ENCODE measurements at regions not wholly inside any gene's neighbourhood (a gene's known extent, or its start where the extent isn't known, plus 50 kb on each side); places are given as distances from the start of the nearest gene placed in this dataset.

DNA sequence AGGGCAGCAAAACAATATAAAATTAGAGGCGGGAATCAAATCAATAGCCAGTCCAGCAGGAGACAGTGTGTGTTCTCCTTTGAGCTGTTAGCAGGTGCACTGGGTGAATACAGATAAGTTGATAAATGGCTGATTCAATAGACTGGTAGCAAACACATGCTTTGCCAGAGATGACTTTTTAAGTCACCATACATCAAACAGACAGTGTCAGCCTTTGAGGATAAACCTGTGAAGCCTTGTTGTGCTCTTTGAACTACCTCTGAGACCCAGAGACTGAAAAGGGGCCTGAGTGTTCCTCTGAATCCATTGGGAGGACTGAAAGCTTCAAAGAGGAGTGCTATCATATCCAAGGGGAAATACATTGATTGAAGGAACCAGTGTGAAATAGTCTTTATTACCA lies 301.9 kb downstream of the RASEF start:
- H3K27ac ChIP-seq (ENCODE audit: low read depth, low read length, poor library complexity, severe bottlenecking) = no peak overlapping the region
- intact Hi-C loops (cut with micrococcal nuclease; ENCODE audit: unreplicated experiment) = no loop called here
- H3K36me3 ChIP-seq (ENCODE audit: insufficient read depth, low read length, poor library complexity, severe bottlenecking) = no peaks in the 10 kb centered on the region
- no peak overlapping the region for H3K4me3 ChIP-seq (ENCODE audit: low read depth, low read length, poor library complexity, severe bottlenecking)
- no peaks in the 10 kb centered on the region for H3K4me1 ChIP-seq (ENCODE audit: insufficient read depth, low read length, poor library complexity, severe bottlenecking)
- peaks cover 26% of the 10 kb centered on the region for H3K27me3 ChIP-seq (replicated peaks; ENCODE audit: insufficient read depth, low read depth, low read length, poor library complexity)
- ChIA-PET CTCF (no interaction called here), POLR2A (ENCODE audit: low non-redundant PET) (no interaction called here)
- no TSS peak for BruUV-seq (replicated peaks)
- no peak for TF ChIP-seq EZH2 (IDR thresholded peaks at IDR 0.05; ENCODE audit: borderline replicate concordance, low read depth, low read length, poor library complexity, severe bottlenecking)
- TF ChIP-seq, protein P1, sequence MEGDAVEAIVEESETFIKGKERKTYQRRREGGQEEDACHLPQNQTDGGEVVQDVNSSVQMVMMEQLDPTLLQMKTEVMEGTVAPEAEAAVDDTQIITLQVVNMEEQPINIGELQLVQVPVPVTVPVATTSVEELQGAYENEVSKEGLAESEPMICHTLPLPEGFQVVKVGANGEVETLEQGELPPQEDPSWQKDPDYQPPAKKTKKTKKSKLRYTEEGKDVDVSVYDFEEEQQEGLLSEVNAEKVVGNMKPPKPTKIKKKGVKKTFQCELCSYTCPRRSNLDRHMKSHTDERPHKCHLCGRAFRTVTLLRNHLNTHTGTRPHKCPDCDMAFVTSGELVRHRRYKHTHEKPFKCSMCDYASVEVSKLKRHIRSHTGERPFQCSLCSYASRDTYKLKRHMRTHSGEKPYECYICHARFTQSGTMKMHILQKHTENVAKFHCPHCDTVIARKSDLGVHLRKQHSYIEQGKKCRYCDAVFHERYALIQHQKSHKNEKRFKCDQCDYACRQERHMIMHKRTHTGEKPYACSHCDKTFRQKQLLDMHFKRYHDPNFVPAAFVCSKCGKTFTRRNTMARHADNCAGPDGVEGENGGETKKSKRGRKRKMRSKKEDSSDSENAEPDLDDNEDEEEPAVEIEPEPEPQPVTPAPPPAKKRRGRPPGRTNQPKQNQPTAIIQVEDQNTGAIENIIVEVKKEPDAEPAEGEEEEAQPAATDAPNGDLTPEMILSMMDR (conservative IDR thresholded peaks at IDR 0.05; ENCODE audit: low read depth, low read length) = no peak
- H3K9me3 ChIP-seq (ENCODE audit: low read depth, low read length, poor library complexity, severe bottlenecking) = no peaks in the 10 kb centered on the region
- DNase-seq (ENCODE audit: low spot score) = no peak

DNA sequence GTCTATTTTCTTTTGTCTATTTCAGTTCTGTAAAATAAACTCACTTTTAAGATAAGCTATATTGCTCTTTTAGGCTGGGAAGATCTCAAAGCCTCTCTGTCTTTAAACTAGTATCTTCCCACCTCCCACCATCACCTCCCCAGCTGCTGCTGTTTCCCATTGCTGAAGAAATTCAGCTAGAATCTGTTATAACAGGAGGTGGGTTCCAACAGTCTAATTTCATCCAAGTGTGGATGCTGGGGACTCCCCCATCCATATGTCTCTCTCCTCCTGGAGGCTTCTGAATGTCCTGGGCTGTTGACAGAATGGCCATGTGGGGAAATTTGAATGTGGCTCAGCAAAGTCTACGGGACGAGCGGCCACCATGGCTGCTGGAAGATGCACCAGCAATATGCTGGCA lies 301.0 kb downstream of the RASEF start:
- DNase-seq (ENCODE audit: low spot score) = no peak
- Histone ChIP-seq H3K36me3 (ENCODE audit: insufficient read depth, low read length, poor library complexity, severe bottlenecking) (no peaks in the 10 kb centered on the region), H3K27me3 (replicated peaks; ENCODE audit: insufficient read depth, low read depth, low read length, poor library complexity) (peaks cover 26% of the 10 kb centered on the region), H3K4me1 (ENCODE audit: insufficient read depth, low read length, poor library complexity, severe bottlenecking) (no peaks in the 10 kb centered on the region), H3K27ac (ENCODE audit: low read depth, low read length, poor library complexity, severe bottlenecking) (no peak overlapping the region), H3K9me3 (ENCODE audit: low read depth, low read length, poor library complexity, severe bottlenecking) (no peaks in the 10 kb centered on the region), H3K4me3 (ENCODE audit: low read depth, low read length, poor library complexity, severe bottlenecking) (no peak overlapping the region)
- ChIA-PET POLR2A (ENCODE audit: low non-redundant PET) (no interaction called here), CTCF (interaction anchor here (0.5 kb wide), 1 partner anchor 1158 kb away, joined by 3 read pairs; no protein-coding TSS in a partner anchor)
- TF ChIP-seq, protein P1 (conservative IDR thresholded peaks at IDR 0.05; ENCODE audit: low read depth, low read length) = no peak
- no peak for TF ChIP-seq EZH2 (IDR thresholded peaks at IDR 0.05; ENCODE audit: borderline replicate concordance, low read depth, low read length, poor library complexity, severe bottlenecking)
- intact Hi-C loops (cut with micrococcal nuclease; ENCODE audit: unreplicated experiment) = no loop called here
- no TSS peak for BruUV-seq (replicated peaks)

GRCh38 chr9:82763656-82764055 lies 299.3 kb downstream of the RASEF start:
- Histone ChIP-seq H3K27ac (ENCODE audit: low read depth, low read length, poor library complexity, severe bottlenecking) (no peak overlapping the region), H3K4me1 (ENCODE audit: insufficient read depth, low read length, poor library complexity, severe bottlenecking) (no peaks in the 10 kb centered on the region), H3K4me3 (ENCODE audit: low read depth, low read length, poor library complexity, severe bottlenecking) (no peak overlapping the region), H3K9me3 (ENCODE audit: low read depth, low read length, poor library complexity, severe bottlenecking) (no peaks in the 10 kb centered on the region), H3K27me3 (replicated peaks; ENCODE audit: insufficient read depth, low read depth, low read length, poor library complexity) (peaks cover 26% of the 10 kb centered on the region), H3K36me3 (ENCODE audit: insufficient read depth, low read length, poor library complexity, severe bottlenecking) (no peaks in the 10 kb centered on the region)
- ChIA-PET POLR2A (ENCODE audit: low non-redundant PET) (interaction anchor here (0.6 kb wide), 1 partner anchor 50 kb away, joined by 3 read pairs; no protein-coding TSS in a partner anchor), CTCF (no interaction called here)
- intact Hi-C loops (cut with micrococcal nuclease; ENCODE audit: unreplicated experiment) = no loop called here
- TF ChIP-seq EZH2 (IDR thresholded peaks at IDR 0.05; ENCODE audit: borderline replicate concordance, low read depth, low read length, poor library complexity, severe bottlenecking) = no peak
- TF ChIP-seq, protein P1 (conservative IDR thresholded peaks at IDR 0.05; ENCODE audit: low read depth, low read length) = no peak
- DNase-seq (ENCODE audit: low spot score) = no peak
- no TSS peak for BruUV-seq (replicated peaks)

Data from A673 (cell line).